HepG2 (cell line): ENCODE measurements at regions not wholly inside any gene's neighbourhood (a gene's known extent, or its start where the extent isn't known, plus 50 kb on each side); places are given as distances from the start of the nearest gene placed in this dataset.

Experiments
- ATAC-seq: fragments of 200-7000 bp; cut with Tn5 transposase; 3 replicates; pipeline ENCODE4 v1.9.1; 2020; ENCODE audit warnings: mild to moderate bottlenecking, moderate library complexity
- BruUV-seq: library from RNA; stranded (reverse); fragments of 400-500 nt; replicated peaks from 2 replicates; lab custom pipeline; 2021; lab: Mats Ljungman, UMichigan
- CTCF ChIA-PET: fragments of 300-600 bp; formaldehyde crosslinking; extraction: SDS; loops from one replicate; lab custom pipeline; 2021; ENCODE audit warnings: low total read pairs, inconsistent platforms, low intra/inter-chr PET ratio; lab: Yijun Ruan, JAX
- POLR2A ChIA-PET: fragments of 350-600 bp; sonication (Branson Sonifier 250); formaldehyde crosslinking; loops from one replicate; lab custom pipeline; 2020; ENCODE audit warnings: antibody characterized with exemption, inconsistent platforms; lab: Yijun Ruan, JAX
- DNase-seq: peaks from one replicate; pipeline ENCODE4 v3.0.0-alpha.2; 2015; ENCODE audit warnings: low spot score
- FAIRE-seq: peaks from 3 replicates; lab custom pipeline; 2011; peaks lifted over from hg19 to GRCh38; lab: Jason Lieb, UNC
- H2AFZ ChIP-seq: one replicate; pipeline ENCODE4 v1.6.1; 2011; ENCODE audit warnings: low read length, inconsistent platforms
- H3K27ac ChIP-seq: fragments of 300-600 bp; 3 replicates; pipeline ENCODE4 v1.8.0; 2011; ENCODE audit warnings: mixed run types, mild to moderate bottlenecking, mixed read lengths, low read length, inconsistent platforms; ENCODE audit not compliant: insufficient read depth; ENCODE audit errors: extremely low read length
- H3K27me3 ChIP-seq, 2 experiments: fragments of 200-600 bp in 1 of 2; 2 replicates in 1 of 2; 3 replicates in 1 of 2; pipeline versions ENCODE4 v1.6.0 to v1.8.0; 2011; ENCODE audit warnings: low read length in 2 of 2, mild to moderate bottlenecking in 2 of 2, moderate library complexity in 2 of 2, inconsistent platforms in 1 of 2; ENCODE audit not compliant: insufficient read depth in 2 of 2, control insufficient read depth in 1 of 2
- H3K36me3 ChIP-seq, 2 experiments: fragments of 200-600 bp in 1 of 2; replicated peaks in 1 of 2; 2 replicates in 1 of 2; 3 replicates in 1 of 2; pipeline versions ENCODE4 v1.5.1 to v1.8.0; 2011; ENCODE audit warnings: low read length in 2 of 2, inconsistent platforms in 1 of 2; ENCODE audit not compliant: insufficient read depth in 2 of 2, control insufficient read depth in 1 of 2
- H3K4me1 ChIP-seq: 2 replicates; pipeline ENCODE4 v1.5.1; 2012; ENCODE audit warnings: low read length, inconsistent platforms; ENCODE audit not compliant: insufficient read depth
- H3K4me2 ChIP-seq: 2 replicates; pipeline ENCODE4 v1.6.0; 2011; ENCODE audit warnings: low read depth, low read length, inconsistent platforms
- H3K4me3 ChIP-seq, 3 experiments: fragments of 200-600 bp in 1 of 3; sonication (generic), shearing (Covaris generic) in 1 of 3; replicated peaks in 1 of 3; 2 replicates each; pipeline ENCODE4 v1.5.1; 2011 to 2016; ENCODE audit warnings: low read length in 3 of 3, inconsistent platforms in 2 of 3, low read depth in 2 of 3, mild to moderate bottlenecking in 2 of 3, control low read depth in 1 of 3, mixed read lengths in 1 of 3; ENCODE audit not compliant: insufficient read depth in 1 of 3
- H3K79me2 ChIP-seq: one replicate; pipeline ENCODE4 v1.6.1; 2011; ENCODE audit warnings: low read length, inconsistent platforms; ENCODE audit not compliant: insufficient read depth
- H3K9ac ChIP-seq: 2 replicates; pipeline ENCODE4 v1.6.0; 2011; ENCODE audit warnings: mild to moderate bottlenecking, low read depth, low read length, inconsistent platforms; ENCODE audit not compliant: insufficient read depth
- H3K9me3 ChIP-seq: 2 replicates; pipeline ENCODE4 v1.5.1; 2012; ENCODE audit warnings: mild to moderate bottlenecking, low read length
- H4K20me1 ChIP-seq: 2 replicates; pipeline ENCODE4 v1.6.0; 2011; ENCODE audit warnings: inconsistent platforms, mild to moderate bottlenecking, low read length, moderate library complexity; ENCODE audit not compliant: insufficient read depth
- HOXA7 ChIP-seq: sonication (generic); formaldehyde crosslinking; IDR thresholded peaks from 2 replicates; pipeline ENCODE4 v1.8.1; 2022; ENCODE audit warnings: mild to moderate bottlenecking, missing genetic modification reagents, moderate library complexity
- ISX ChIP-seq: sonication (generic); formaldehyde crosslinking; conservative IDR thresholded peaks from 2 replicates; pipeline ENCODE4 v1.5.0; 2020; ENCODE audit warnings: missing genetic modification reagents
- NR2F2 ChIP-seq: IDR thresholded peaks from 2 replicates; pipeline ENCODE4 v1.6.1; 2012; ENCODE audit warnings: low read depth, inconsistent platforms, borderline replicate concordance
- ZNF296 ChIP-seq: sonication (generic); formaldehyde crosslinking; conservative IDR thresholded peaks from 2 replicates; pipeline ENCODE4 v1.5.0; 2020; ENCODE audit warnings: mild to moderate bottlenecking, missing genetic modification reagents
- ZNF382 ChIP-seq: sonication (generic); formaldehyde crosslinking; IDR thresholded peaks from 2 replicates; pipeline ENCODE4 v1.5.0; 2020; ENCODE audit warnings: missing genetic modification reagents, mild to moderate bottlenecking, borderline replicate concordance
- ZNF407 ChIP-seq: sonication (generic); formaldehyde crosslinking; IDR thresholded peaks from one replicate; pipeline ENCODE4 v1.5.1; 2020; ENCODE audit warnings: mild to moderate bottlenecking, missing genetic modification reagents; ENCODE audit errors: not compliant biosample characterization
- ZNF432 ChIP-seq: sonication (generic); formaldehyde crosslinking; IDR thresholded peaks from 2 replicates; pipeline ENCODE4 v1.5.0; 2020; ENCODE audit warnings: missing genetic modification reagents, mild to moderate bottlenecking, borderline replicate concordance
- ZNF543 ChIP-seq: sonication (generic); formaldehyde crosslinking; IDR thresholded peaks from 2 replicates; pipeline ENCODE4 v1.4.0; 2020; ENCODE audit warnings: mild to moderate bottlenecking, missing genetic modification reagents
- ZNF709 ChIP-seq: sonication (generic); formaldehyde crosslinking; IDR thresholded peaks from 2 replicates; pipeline ENCODE4 v1.5.0; 2020; ENCODE audit warnings: mild to moderate bottlenecking, missing genetic modification reagents
- ZSCAN22 ChIP-seq: sonication (generic); formaldehyde crosslinking; IDR thresholded peaks from 2 replicates; pipeline ENCODE4 v1.4.0; 2020; ENCODE audit warnings: mild to moderate bottlenecking, missing genetic modification reagents
- WGBS: methylation state at CpG from one replicate; pipeline ENCODE4 v1.1.6; 2017; ENCODE audit warnings: low lambda C conversion rate; 5-methylcytosine and 5-hydroxymethylcytosine counted together
- in situ Hi-C: cut with HindIII; loops from 2 replicates; pipeline ENCODE4 v1.10.0; 2017; ENCODE audit warnings: low pct_unique_long_range_greater_than_20kb; ENCODE audit not compliant: extremely low pct_ligation_motif_present
- intact Hi-C: fragments of 100-400 bp; cut with micrococcal nuclease; formaldehyde crosslinking; loops from one replicate; pipeline ENCODE4 v1.10.0; 2022; ENCODE audit not compliant: unreplicated experiment

- ATAC-seq: no peak
- FAIRE-seq: no peak
- no peak for DNase-seq
- H3K4me2 ChIP-seq: no peak overlapping the region
- CTCF ChIA-PET: no interaction called here
- H3K4me3 ChIP-seq: no peak overlapping the region
- H3K27me3 ChIP-seq: no peaks in the 10 kb centered on the region
- TF ChIP-seq ZNF432 (CRISPR knock-in tag) (no peak), HOXA7 (CRISPR knock-in tag) (no peak), ZNF407 (CRISPR knock-in tag) (no peak), ZNF382 (no peak), ZNF296 (CRISPR knock-in tag) (no peak), ZSCAN22 (no peak), ISX (no peak), ZNF543 (CRISPR knock-in tag) (no peak), NR2F2 (no peak), ZNF709 (CRISPR knock-in tag) (no peak)
- TF ChIP-seq, all 625 proteins: peak for 0
- WGBS: 3% methylated on average over 3 of the region's 3 CpGs
- Histone ChIP-seq H4K20me1 (no peaks in the 10 kb centered on the region), H3K27ac (no peak overlapping the region), H3K79me2 (no peaks in the 10 kb centered on the region), H3K9me3 (no peaks in the 10 kb centered on the region), H2AFZ (no peak overlapping the region), H3K9ac (no peak overlapping the region), H3K4me1 (no peaks in the 10 kb centered on the region), H3K36me3 (no peaks in the 10 kb centered on the region)
- BruUV-seq: no TSS peak
- in situ Hi-C loops (no loop called here), intact Hi-C loops (no loop called here)
- POLR2A ChIA-PET: no interaction called here
Measured at GRCh38 chr5:5772202-5772601, 349.7 kb downstream of the ICE1 start.
